ENCODE measurements at regions not wholly inside any gene's neighbourhood (a gene's known extent, or its start where the extent isn't known, plus 50 kb on each side); places are given as distances from the start of the nearest gene placed in this dataset.

GRCh38 chrX:134148172-134148692, 88.8 kb upstream of the CCDC160 start:
- Histone ChIP-seq H3K9ac (ENCODE audit: insufficient read depth in 1 of 2, low read depth in 2 of 2, low read length in 2 of 2) (no peak overlapping the region), H3K27ac (ENCODE audit: extremely low read depth, low read depth, low read length) (no peak overlapping the region), H3K9me1 (ENCODE audit: control insufficient read depth, insufficient read depth, low read length) (no peaks in the 10 kb centered on the region), H4K20me1 (replicated peaks; ENCODE audit: control insufficient read depth, insufficient read depth, low read length) (no peaks in the 10 kb centered on the region), H3K4me1 (replicated peaks in 1 of 2; ENCODE audit: control insufficient read depth in 2 of 2, insufficient read depth in 2 of 2, low read length in 2 of 2) (no peaks in the 10 kb centered on the region), H3K27me3 (ENCODE audit: control insufficient read depth in 2 of 2, insufficient read depth in 2 of 2, low read length in 2 of 2) (no peaks in the 10 kb centered on the region), H2AFZ (ENCODE audit: low read depth, low read length) (no peak overlapping the region), H3K4me3 (no peak overlapping the region), H3K9me3 (replicated peaks; ENCODE audit: control insufficient read depth, insufficient read depth, low read depth, low read length) (no peaks in the 10 kb centered on the region), H3K4me2 (ENCODE audit: insufficient read depth, low read length) (no peak overlapping the region), H3K79me2 (ENCODE audit: control insufficient read depth, insufficient read depth, low read length) (no peaks in the 10 kb centered on the region), H3K36me3 (ENCODE audit: control insufficient read depth, insufficient read depth, low read length) (no peaks in the 10 kb centered on the region)
- DNase-seq (ENCODE audit: extremely low read depth in 1 of 4, low spot score in 3 of 4) (no peak), ATAC-seq (no peak), FAIRE-seq (no peak)
- CTCF ChIA-PET (ENCODE audit: low intra/inter-chr PET ratio) = no interaction called here
- in situ Hi-C loops (cut with MboI) (no loop called here), intact Hi-C loops (cut with micrococcal nuclease) (no loop called here)
- no TSS peak for BruUV-seq (replicated peaks)
- TF ChIP-seq HINFP (tag; conservative IDR thresholded peaks at IDR 0.05; ENCODE audit: low read depth) (peak; percentile 94), CC2D1A (IDR thresholded peaks at IDR 0.05) (peak; percentile 62; the same call in 1 of the 2 replicates), RFX1 (IDR thresholded peaks at IDR 0.05) (peak; percentile 67), ZBTB5 (IDR thresholded peaks at IDR 0.05) (peak; percentile 68; the same call in 1 of the 2 replicates), PYGO2 (tag; IDR thresholded peaks at IDR 0.05) (no peak)
- POLR2A ChIA-PET = interaction anchor here (0.6 kb wide), 2 partner anchors 367 to 597 kb away, joined by 3 read pairs; no protein-coding TSS in a partner anchor
- WGBS (ENCODE audit: insufficient coverage, low coverage, missing lambda C conversion rate) = 3% methylated on average over 9 of the region's 9 CpGs

All from K562 (cell line).